Astrocyte (in vitro differentiated cells and primary cell): ENCODE measurements at regions not wholly inside any gene's neighbourhood (a gene's known extent, or its start where the extent isn't known, plus 50 kb on each side); places are given as distances from the start of the nearest gene placed in this dataset.
"Not testable (repeated sequence)": the region's sequence is repeated elsewhere in the genome, so short reads cannot be mapped to it uniquely, and the experiment has no call there.

Experiments used
- DNase-seq: peaks from one replicate; pipeline ENCODE4 v3.0.0-alpha.2; 2010; ENCODE audit warnings: low read depth
- FAIRE-seq: peaks from 2 replicates; lab custom pipeline; 2011; peaks lifted over from hg19 to GRCh38; lab: Jason Lieb, UNC
- H2AFZ ChIP-seq: 2 replicates; pipeline ENCODE4 v1.6.0; 2012; ENCODE audit warnings: low read depth, low read length, inconsistent platforms
- H3K27ac ChIP-seq: 2 replicates; pipeline ENCODE4 v1.5.1; 2011; ENCODE audit warnings: low read depth, low read length, inconsistent platforms
- H3K27me3 ChIP-seq: 2 replicates; pipeline ENCODE4 v1.6.0; 2011; ENCODE audit warnings: low read length, inconsistent platforms; ENCODE audit not compliant: insufficient read depth
- H3K36me3 ChIP-seq: 2 replicates; pipeline ENCODE4 v1.5.1; 2011; ENCODE audit warnings: low read length, inconsistent platforms; ENCODE audit not compliant: insufficient read depth
- H3K4me1 ChIP-seq: 2 replicates; pipeline ENCODE4 v1.5.1; 2011; ENCODE audit warnings: low read length, inconsistent platforms; ENCODE audit not compliant: insufficient read depth
- H3K4me2 ChIP-seq: 2 replicates; pipeline ENCODE4 v1.6.0; 2012; ENCODE audit warnings: low read length, inconsistent platforms
- H3K4me3 ChIP-seq: 2 replicates; pipeline ENCODE4 v1.5.1; 2011; ENCODE audit warnings: low read depth, mild to moderate bottlenecking, low read length, inconsistent platforms; ENCODE audit not compliant: insufficient read depth
- H3K79me2 ChIP-seq: 2 replicates; pipeline ENCODE4 v1.6.0; 2012; ENCODE audit warnings: mild to moderate bottlenecking, low read length, inconsistent platforms; ENCODE audit not compliant: insufficient read depth
- H3K9ac ChIP-seq: 2 replicates; pipeline ENCODE4 v1.6.0; 2012; ENCODE audit warnings: mild to moderate bottlenecking, low read length, inconsistent platforms
- H3K9me3 ChIP-seq: 2 replicates; pipeline ENCODE4 v1.5.1; 2012; ENCODE audit warnings: low read depth, mild to moderate bottlenecking, low read length, inconsistent platforms; ENCODE audit not compliant: insufficient read depth
- H4K20me1 ChIP-seq: 2 replicates; pipeline ENCODE4 v1.6.0; 2012; ENCODE audit warnings: low read length, inconsistent platforms; ENCODE audit not compliant: insufficient read depth
- H3K27ac Mint-ChIP-seq: one replicate; pipeline ENCODE4 v1.8.0; 2021; ENCODE audit warnings: mild to moderate bottlenecking, mixed read lengths; ENCODE audit not compliant: unreplicated experiment
- H3K27me3 Mint-ChIP-seq: one replicate; pipeline ENCODE4 v1.8.0; 2021; ENCODE audit warnings: low read depth, mixed read lengths; ENCODE audit not compliant: unreplicated experiment
- H3K36me3 Mint-ChIP-seq: one replicate; pipeline ENCODE4 v1.8.0; 2021; ENCODE audit warnings: low read depth, mixed read lengths; ENCODE audit not compliant: unreplicated experiment
- H3K4me1 Mint-ChIP-seq: one replicate; pipeline ENCODE4 v1.8.0; 2021; ENCODE audit warnings: low read depth, mixed read lengths; ENCODE audit not compliant: unreplicated experiment
- H3K4me3 Mint-ChIP-seq: one replicate; pipeline ENCODE4 v1.8.0; 2021; ENCODE audit warnings: mild to moderate bottlenecking, moderate library complexity, mixed read lengths; ENCODE audit not compliant: unreplicated experiment
- H3K9me3 Mint-ChIP-seq: one replicate; pipeline ENCODE4 v1.8.0; 2021; ENCODE audit warnings: mild to moderate bottlenecking, mixed read lengths; ENCODE audit not compliant: unreplicated experiment
- CTCF ChIP-seq: IDR thresholded peaks from 2 replicates; pipeline ENCODE4 v1.5.1; 2011; ENCODE audit warnings: low read depth, mild to moderate bottlenecking, inconsistent platforms, low read length, moderate library complexity; ENCODE audit not compliant: insufficient read depth
- EZH2 ChIP-seq: IDR thresholded peaks from 2 replicates; pipeline ENCODE4 v1.6.1; 2012; ENCODE audit warnings: mild to moderate bottlenecking, low read length, inconsistent platforms; ENCODE audit not compliant: insufficient read depth

- peaks cover 7% of the 10 kb centered on the region for H3K27me3 Mint-ChIP-seq
- no peak overlapping the region for H3K4me3 Mint-ChIP-seq
- Histone ChIP-seq H4K20me1 (no peaks in the 10 kb centered on the region), H3K9ac (no peak overlapping the region), H3K9me3 (no peaks in the 10 kb centered on the region), H3K27ac (no peak overlapping the region), H3K4me1 (no peaks in the 10 kb centered on the region), H3K4me3 (no peak overlapping the region), H3K4me2 (no peak overlapping the region), H3K27me3 (no peaks in the 10 kb centered on the region), H3K79me2 (no peaks in the 10 kb centered on the region), H2AFZ (no peak overlapping the region), H3K36me3 (no peaks in the 10 kb centered on the region)
- H3K9me3 Mint-ChIP-seq: no peaks in the 10 kb centered on the region
- no peaks in the 10 kb centered on the region for H3K4me1 Mint-ChIP-seq
- FAIRE-seq (no peak), DNase-seq (no peak)
- no peak overlapping the region for H3K27ac Mint-ChIP-seq
- TF ChIP-seq CTCF: no peak
- no peak for TF ChIP-seq EZH2
- H3K36me3 Mint-ChIP-seq: no peaks in the 10 kb centered on the region
Observed at GRCh38 chr9:1927546-1927945, 87.6 kb upstream of the SMARCA2 start.

GRCh38 chr9:1929134-1929533 lies 86.0 kb upstream of the SMARCA2 start:
- no peaks in the 10 kb centered on the region for H3K79me2 ChIP-seq
- Mint-ChIP-seq H3K27ac (no peak overlapping the region), H3K36me3 (no peaks in the 10 kb centered on the region), H3K27me3 (peaks cover 8% of the 10 kb centered on the region), H3K4me3 (no peak overlapping the region), H3K9me3 (no peaks in the 10 kb centered on the region), H3K4me1 (no peaks in the 10 kb centered on the region)
- H3K36me3 ChIP-seq: no peaks in the 10 kb centered on the region
- FAIRE-seq (no peak), DNase-seq (no peak)
- no peaks in the 10 kb centered on the region for H3K27me3 ChIP-seq
- no peak overlapping the region for H3K9ac ChIP-seq
- H4K20me1 ChIP-seq: no peaks in the 10 kb centered on the region
- H3K4me2 ChIP-seq: no peak overlapping the region
- H3K9me3 ChIP-seq: no peaks in the 10 kb centered on the region
- no peaks in the 10 kb centered on the region for H3K4me1 ChIP-seq
- H2AFZ ChIP-seq: no peak overlapping the region
- H3K27ac ChIP-seq: no peak overlapping the region
- TF ChIP-seq CTCF (no peak), EZH2 (no peak)
- H3K4me3 ChIP-seq: no peak overlapping the region

- no peak for FAIRE-seq
- DNase-seq: no peak
- no peaks in the 10 kb centered on the region for H3K9me3 Mint-ChIP-seq
- Histone ChIP-seq H3K9ac (no peak overlapping the region), H3K4me3 (no peak overlapping the region), H2AFZ (no peak overlapping the region), H3K36me3 (no peaks in the 10 kb centered on the region), H3K79me2 (no peaks in the 10 kb centered on the region), H3K27ac (no peak overlapping the region), H3K4me1 (no peaks in the 10 kb centered on the region), H4K20me1 (no peaks in the 10 kb centered on the region), H3K27me3 (no peaks in the 10 kb centered on the region), H3K9me3 (no peaks in the 10 kb centered on the region), H3K4me2 (no peak overlapping the region)
- H3K27ac Mint-ChIP-seq: no peak overlapping the region
- H3K27me3 Mint-ChIP-seq: peaks cover 11% of the 10 kb centered on the region
- H3K36me3 Mint-ChIP-seq: no peaks in the 10 kb centered on the region
- no peaks in the 10 kb centered on the region for H3K4me1 Mint-ChIP-seq
- no peak overlapping the region for H3K4me3 Mint-ChIP-seq
- TF ChIP-seq CTCF (no peak), EZH2 (no peak)
Observed at GRCh38 chr9:1929722-1930244, 85.4 kb upstream of the SMARCA2 start.

GRCh38 chr9:1930245-1930736 lies 84.9 kb upstream of the SMARCA2 start:
- H3K9me3 Mint-ChIP-seq, H3K27ac ChIP-seq, H2AFZ ChIP-seq, H3K27ac Mint-ChIP-seq, H3K27me3 ChIP-seq, FAIRE-seq, H3K4me3 Mint-ChIP-seq, DNase-seq, H3K9ac ChIP-seq, H3K79me2 ChIP-seq, H3K9me3 ChIP-seq, H3K4me1 ChIP-seq, H3K36me3 ChIP-seq, H4K20me1 ChIP-seq, H3K36me3 Mint-ChIP-seq, H3K4me2 ChIP-seq, H3K4me1 Mint-ChIP-seq, H3K4me3 ChIP-seq: not testable (repeated sequence)
- peaks cover 11% of the 10 kb centered on the region for H3K27me3 Mint-ChIP-seq
